GM12874 (cell line): ENCODE measurements at regions not wholly inside any gene's neighbourhood (a gene's known extent, or its start where the extent isn't known, plus 50 kb on each side); places are given as distances from the start of the nearest gene placed in this dataset.

ENCODE experiments used
- TF ChIP-seq, protein P1 (sequence below): IDR thresholded peaks from 2 replicates; pipeline ENCODE4 v1.5.1; 2011; ENCODE audit warnings: low read depth, mild to moderate bottlenecking, control low read depth, low read length, moderate library complexity; ENCODE audit not compliant: insufficient read depth

- TF ChIP-seq, protein P1, sequence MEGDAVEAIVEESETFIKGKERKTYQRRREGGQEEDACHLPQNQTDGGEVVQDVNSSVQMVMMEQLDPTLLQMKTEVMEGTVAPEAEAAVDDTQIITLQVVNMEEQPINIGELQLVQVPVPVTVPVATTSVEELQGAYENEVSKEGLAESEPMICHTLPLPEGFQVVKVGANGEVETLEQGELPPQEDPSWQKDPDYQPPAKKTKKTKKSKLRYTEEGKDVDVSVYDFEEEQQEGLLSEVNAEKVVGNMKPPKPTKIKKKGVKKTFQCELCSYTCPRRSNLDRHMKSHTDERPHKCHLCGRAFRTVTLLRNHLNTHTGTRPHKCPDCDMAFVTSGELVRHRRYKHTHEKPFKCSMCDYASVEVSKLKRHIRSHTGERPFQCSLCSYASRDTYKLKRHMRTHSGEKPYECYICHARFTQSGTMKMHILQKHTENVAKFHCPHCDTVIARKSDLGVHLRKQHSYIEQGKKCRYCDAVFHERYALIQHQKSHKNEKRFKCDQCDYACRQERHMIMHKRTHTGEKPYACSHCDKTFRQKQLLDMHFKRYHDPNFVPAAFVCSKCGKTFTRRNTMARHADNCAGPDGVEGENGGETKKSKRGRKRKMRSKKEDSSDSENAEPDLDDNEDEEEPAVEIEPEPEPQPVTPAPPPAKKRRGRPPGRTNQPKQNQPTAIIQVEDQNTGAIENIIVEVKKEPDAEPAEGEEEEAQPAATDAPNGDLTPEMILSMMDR = no peak
Observed at GRCh38 chr4:126568652-126569570, 1063.8 kb upstream of the INTU start.

DNA sequence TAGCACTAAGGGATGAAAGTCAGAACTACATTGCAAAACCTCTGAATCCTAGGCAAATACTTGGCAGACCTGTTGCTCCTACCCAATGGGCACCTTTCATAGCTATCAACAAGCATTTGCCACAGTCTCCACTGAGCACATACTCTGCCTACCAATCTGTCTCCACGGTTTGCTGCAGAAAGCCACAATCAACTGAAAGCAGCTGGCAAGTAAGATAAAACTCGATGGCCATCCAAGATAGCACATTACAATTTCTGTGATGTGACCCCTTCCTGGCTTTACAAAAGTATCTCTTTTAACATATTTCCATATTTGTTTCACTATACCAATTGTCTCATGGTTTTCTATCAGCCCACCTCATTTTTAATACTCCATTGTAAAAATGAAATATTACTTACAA, 1060.5 kb upstream of the INTU start:
- TF ChIP-seq, protein P1 = no peak

GRCh38 chr4:126582737-126583136, 1050.0 kb upstream of the INTU start:
- TF ChIP-seq, protein P1 = 0 out of 2 replicates have a peak, but pooled peaks have one; percentile 8

DNA sequence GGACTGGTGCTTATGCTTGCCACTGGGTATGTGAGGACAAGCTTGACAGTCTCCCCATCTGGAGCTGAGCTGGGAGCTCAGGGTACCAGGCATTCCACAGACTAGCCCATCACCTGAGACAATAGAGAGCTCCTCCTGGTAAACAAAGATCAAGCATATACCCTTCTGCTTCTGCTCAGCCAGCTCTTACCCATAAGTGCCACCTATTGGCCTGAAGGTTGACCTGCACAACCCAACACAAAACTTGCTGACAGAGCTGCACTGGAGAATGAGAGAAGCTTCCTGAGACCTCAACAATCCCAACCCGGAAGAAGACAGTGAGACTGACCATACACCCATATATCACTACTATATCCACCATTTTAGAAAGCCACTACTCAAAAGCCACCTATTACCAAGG, 1049.2 kb upstream of the INTU start:
- TF ChIP-seq, protein P1 = no peak

GRCh38 chr4:126591583-126591982, 1041.2 kb upstream of the INTU start:
- TF ChIP-seq, protein P1 = no peak

DNA sequence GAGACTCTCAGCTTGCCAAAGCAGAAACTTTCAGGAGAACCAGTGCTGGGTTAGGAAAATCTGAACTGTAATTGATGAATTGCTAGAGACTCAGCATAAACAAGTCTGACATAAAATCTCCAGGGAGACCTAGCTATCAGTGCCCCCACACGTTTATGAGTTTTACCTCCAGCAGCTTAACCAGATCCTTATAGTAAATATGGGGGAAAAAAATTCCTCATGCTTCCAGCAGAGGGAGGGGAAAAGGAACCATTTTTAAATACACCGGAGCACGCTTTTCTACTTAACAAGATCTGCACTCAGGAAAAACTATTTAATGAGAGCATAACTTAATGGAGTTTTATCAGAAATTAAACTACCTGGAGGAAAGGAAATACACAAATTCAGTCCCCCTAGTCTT, 1040.7 kb upstream of the INTU start:
- TF ChIP-seq, protein P1 = no peak

- TF ChIP-seq, protein P1 = no peak
Observed at GRCh38 chr4:126593626-126594025, 1039.1 kb upstream of the INTU start.
